Activated naive CD4-positive, alpha-beta T cell treated with anti-CD3 and anti-CD28 coated beads, Interleukin-2, amount 50 U/mL, for 24 hours (primary cell): ENCODE measurements at regions not wholly inside any gene's neighbourhood (a gene's known extent, or its start where the extent isn't known, plus 50 kb on each side); places are given as distances from the start of the nearest gene placed in this dataset.

Source experiments
- H3K27ac Mint-ChIP-seq: one replicate; pipeline ENCODE4 v1.8.0; 2021; ENCODE audit warnings: mild to moderate bottlenecking, mixed read lengths
- H3K27me3 Mint-ChIP-seq: one replicate; pipeline ENCODE4 v1.8.0; 2021; ENCODE audit warnings: mixed read lengths
- H3K36me3 Mint-ChIP-seq: one replicate; pipeline ENCODE4 v1.8.0; 2021; ENCODE audit warnings: mixed read lengths
- H3K4me1 Mint-ChIP-seq: one replicate; pipeline ENCODE4 v1.8.0; 2021; ENCODE audit warnings: mixed read lengths
- H3K4me3 Mint-ChIP-seq: one replicate; pipeline ENCODE4 v1.8.0; 2021; ENCODE audit warnings: mild to moderate bottlenecking, mixed read lengths
- H3K9me3 Mint-ChIP-seq: one replicate; pipeline ENCODE4 v1.8.0; 2021; ENCODE audit warnings: mixed read lengths

- Mint-ChIP-seq H3K9me3 (peaks cover 10% of the 10 kb centered on the region), H3K36me3 (no peaks in the 10 kb centered on the region), H3K4me1 (no peaks in the 10 kb centered on the region), H3K27me3 (no peaks in the 10 kb centered on the region), H3K27ac (no peak overlapping the region), H3K4me3 (no peak overlapping the region)
Observed at GRCh38 chr2:49291619-49292018, 137.3 kb upstream of the FSHR start.

GRCh38 chr2:49289711-49290110 is 135.4 kb upstream of the FSHR start:
- Mint-ChIP-seq H3K4me1 (no peaks in the 10 kb centered on the region), H3K4me3 (no peak overlapping the region), H3K9me3 (peaks cover 10% of the 10 kb centered on the region), H3K27me3 (no peaks in the 10 kb centered on the region), H3K36me3 (no peaks in the 10 kb centered on the region), H3K27ac (no peak overlapping the region)

- Mint-ChIP-seq H3K4me1 (no peaks in the 10 kb centered on the region), H3K27ac (no peak overlapping the region), H3K4me3 (no peak overlapping the region), H3K27me3 (no peaks in the 10 kb centered on the region), H3K9me3 (peaks cover 10% of the 10 kb centered on the region), H3K36me3 (no peaks in the 10 kb centered on the region)
Observed at GRCh38 chr2:49288902-49289700, 134.8 kb upstream of the FSHR start.

- Mint-ChIP-seq H3K36me3 (no peaks in the 10 kb centered on the region), H3K4me3 (no peak overlapping the region), H3K27ac (no peak overlapping the region), H3K4me1 (no peaks in the 10 kb centered on the region), H3K27me3 (no peaks in the 10 kb centered on the region), H3K9me3 (peaks cover 10% of the 10 kb centered on the region)
Observed at GRCh38 chr2:49288113-49288705, 133.9 kb upstream of the FSHR start.

- Mint-ChIP-seq H3K4me3 (no peak overlapping the region), H3K9me3 (no peaks in the 10 kb centered on the region), H3K27me3 (no peaks in the 10 kb centered on the region), H3K4me1 (no peaks in the 10 kb centered on the region), H3K36me3 (no peaks in the 10 kb centered on the region), H3K27ac (no peak overlapping the region)
Observed at GRCh38 chr2:49286726-49287125, 132.4 kb upstream of the FSHR start.

- H3K27me3 Mint-ChIP-seq, result no peaks in the 10 kb centered on the region
- no peaks in the 10 kb centered on the region for H3K4me1 Mint-ChIP-seq
- H3K27ac Mint-ChIP-seq, result no peak overlapping the region
- no peak overlapping the region for H3K4me3 Mint-ChIP-seq
- no peaks in the 10 kb centered on the region for H3K36me3 Mint-ChIP-seq
- H3K9me3 Mint-ChIP-seq, result no peaks in the 10 kb centered on the region
Observed at GRCh38 chr2:49286045-49286444, 131.7 kb upstream of the FSHR start.

GRCh38 chr2:49278561-49278960 is 124.2 kb upstream of the FSHR start:
- peaks cover 10% of the 10 kb centered on the region for H3K9me3 Mint-ChIP-seq
- H3K36me3 Mint-ChIP-seq, result no peaks in the 10 kb centered on the region
- no peaks in the 10 kb centered on the region for H3K4me1 Mint-ChIP-seq
- H3K27me3 Mint-ChIP-seq, result no peaks in the 10 kb centered on the region
- no peak overlapping the region for H3K27ac Mint-ChIP-seq
- no peak overlapping the region for H3K4me3 Mint-ChIP-seq

GRCh38 chr2:49278141-49278540 is 123.8 kb upstream of the FSHR start:
- Mint-ChIP-seq H3K27me3 (no peaks in the 10 kb centered on the region), H3K36me3 (no peaks in the 10 kb centered on the region), H3K4me1 (no peaks in the 10 kb centered on the region), H3K27ac (no peak overlapping the region), H3K4me3 (no peak overlapping the region), H3K9me3 (peaks cover 10% of the 10 kb centered on the region)

GRCh38 chr2:49271060-49271606 is 116.8 kb upstream of the FSHR start:
- no peaks in the 10 kb centered on the region for H3K4me1 Mint-ChIP-seq
- no peaks in the 10 kb centered on the region for H3K9me3 Mint-ChIP-seq
- H3K36me3 Mint-ChIP-seq, result no peaks in the 10 kb centered on the region
- no peak overlapping the region for H3K27ac Mint-ChIP-seq
- no peaks in the 10 kb centered on the region for H3K27me3 Mint-ChIP-seq
- no peak overlapping the region for H3K4me3 Mint-ChIP-seq

- Mint-ChIP-seq H3K4me1 (no peaks in the 10 kb centered on the region), H3K27ac (no peak overlapping the region), H3K9me3 (no peaks in the 10 kb centered on the region), H3K4me3 (no peak overlapping the region), H3K27me3 (no peaks in the 10 kb centered on the region), H3K36me3 (no peaks in the 10 kb centered on the region)
Observed at GRCh38 chr2:49270091-49270490, 115.8 kb upstream of the FSHR start.

GRCh38 chr2:49265471-49265870 is 111.2 kb upstream of the FSHR start:
- Mint-ChIP-seq H3K9me3 (no peaks in the 10 kb centered on the region), H3K27ac (no peak overlapping the region), H3K4me3 (no peak overlapping the region), H3K4me1 (no peaks in the 10 kb centered on the region), H3K27me3 (no peaks in the 10 kb centered on the region), H3K36me3 (no peaks in the 10 kb centered on the region)

- H3K27ac Mint-ChIP-seq, result no peak overlapping the region
- no peaks in the 10 kb centered on the region for H3K27me3 Mint-ChIP-seq
- no peaks in the 10 kb centered on the region for H3K36me3 Mint-ChIP-seq
- no peak overlapping the region for H3K4me3 Mint-ChIP-seq
- H3K9me3 Mint-ChIP-seq, result no peaks in the 10 kb centered on the region
- H3K4me1 Mint-ChIP-seq, result no peaks in the 10 kb centered on the region
Observed at GRCh38 chr2:49262801-49263560, 108.7 kb upstream of the FSHR start.

GRCh38 chr2:49261781-49262180 is 107.5 kb upstream of the FSHR start:
- Mint-ChIP-seq H3K27ac (no peak overlapping the region), H3K27me3 (no peaks in the 10 kb centered on the region), H3K36me3 (no peaks in the 10 kb centered on the region), H3K4me1 (no peaks in the 10 kb centered on the region), H3K4me3 (no peak overlapping the region), H3K9me3 (no peaks in the 10 kb centered on the region)

GRCh38 chr2:49260979-49261538 is 106.7 kb upstream of the FSHR start:
- Mint-ChIP-seq H3K36me3 (no peaks in the 10 kb centered on the region), H3K27me3 (no peaks in the 10 kb centered on the region), H3K4me3 (no peak overlapping the region), H3K27ac (no peak overlapping the region), H3K4me1 (no peaks in the 10 kb centered on the region), H3K9me3 (no peaks in the 10 kb centered on the region)

- no peaks in the 10 kb centered on the region for H3K4me1 Mint-ChIP-seq
- no peaks in the 10 kb centered on the region for H3K36me3 Mint-ChIP-seq
- no peak overlapping the region for H3K4me3 Mint-ChIP-seq
- no peak overlapping the region for H3K27ac Mint-ChIP-seq
- H3K9me3 Mint-ChIP-seq, result no peaks in the 10 kb centered on the region
- no peaks in the 10 kb centered on the region for H3K27me3 Mint-ChIP-seq
Observed at GRCh38 chr2:49259926-49260325, 105.6 kb upstream of the FSHR start.
